Activated B cell treated with CpG ODN at 0.5 μM for 24 hours (primary cell): ENCODE measurements at regions not wholly inside any gene's neighbourhood (a gene's known extent, or its start where the extent isn't known, plus 50 kb on each side); places are given as distances from the start of the nearest gene placed in this dataset.

ENCODE experiments used
- ATAC-seq: fragments of 200-7000 bp; cut with Tn5 transposase; one replicate; pipeline ENCODE4 v1.10.0; 2021; ENCODE audit warnings: low read depth, mild to moderate bottlenecking, moderate library complexity
- CTCF ChIA-PET: fragments of 350-600 bp; sonication (Branson Sonifier 250); formaldehyde crosslinking; loops from one replicate; lab custom pipeline; 2021; ENCODE audit warnings: antibody characterized with exemption; lab: Charles Lee
- POLR2A ChIA-PET: fragments of 350-600 bp; sonication (Branson Sonifier 250); formaldehyde crosslinking; loops from one replicate; lab custom pipeline; 2021; ENCODE audit warnings: antibody characterized with exemption; lab: Charles Lee
- DNase-seq: peaks from one replicate; pipeline ENCODE4 v3.0.0; 2022
- H3K27ac Mint-ChIP-seq: one replicate; pipeline ENCODE4 v1.8.0; 2020; ENCODE audit warnings: mixed read lengths
- H3K27me3 Mint-ChIP-seq: one replicate; pipeline ENCODE4 v1.8.0; 2021; ENCODE audit warnings: mixed read lengths
- H3K36me3 Mint-ChIP-seq: one replicate; pipeline ENCODE4 v1.8.0; 2021; ENCODE audit warnings: low read depth, mixed read lengths
- H3K4me1 Mint-ChIP-seq: one replicate; pipeline ENCODE4 v1.8.0; 2021; ENCODE audit warnings: mixed read lengths
- H3K4me3 Mint-ChIP-seq: one replicate; pipeline ENCODE4 v1.8.0; 2020; ENCODE audit warnings: mild to moderate bottlenecking, mixed read lengths
- H3K9me3 Mint-ChIP-seq: one replicate; pipeline ENCODE4 v1.8.0; 2020; ENCODE audit warnings: mixed read lengths
- intact Hi-C: fragments of 100-400 bp; cut with micrococcal nuclease; formaldehyde crosslinking; loops from one replicate; pipeline ENCODE4 v1.15.1; 2024
- TF ChIP-seq, protein P1 (sequence below): fragments of 200-600 bp; IDR thresholded peaks from one replicate; pipeline ENCODE4 v1.8.0; 2022; ENCODE audit warnings: antibody characterized with exemption, mild to moderate bottlenecking

DNA sequence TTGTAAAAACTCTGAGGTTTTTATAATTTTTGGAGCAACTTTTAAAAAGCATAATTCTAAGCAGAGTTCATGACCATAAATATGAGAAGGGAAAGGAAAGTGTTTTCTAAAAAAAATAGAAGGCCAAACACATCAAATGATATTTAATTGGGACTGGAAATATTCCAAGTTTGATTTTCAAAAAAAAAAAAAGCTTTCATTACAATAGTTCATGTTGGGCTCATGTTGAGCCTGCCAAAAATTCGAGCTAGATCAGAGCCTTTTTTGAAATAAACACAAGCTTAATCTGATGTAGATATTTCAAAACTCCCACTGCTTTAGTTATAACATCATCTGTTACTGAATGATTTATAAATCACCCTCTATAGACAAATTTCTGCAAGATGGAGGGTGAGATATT, 163.4 kb upstream of the DEFB112 start:
- POLR2A ChIA-PET: no interaction called here
- DNase-seq (no peak), ATAC-seq (no peak)
- Mint-ChIP-seq H3K36me3 (no peaks in the 10 kb centered on the region), H3K27ac (no peak overlapping the region), H3K9me3 (peaks cover 7% of the 10 kb centered on the region), H3K27me3 (no peaks in the 10 kb centered on the region), H3K4me1 (no peaks in the 10 kb centered on the region), H3K4me3 (no peak overlapping the region)
- CTCF ChIA-PET: no interaction called here
- TF ChIP-seq, protein P1, sequence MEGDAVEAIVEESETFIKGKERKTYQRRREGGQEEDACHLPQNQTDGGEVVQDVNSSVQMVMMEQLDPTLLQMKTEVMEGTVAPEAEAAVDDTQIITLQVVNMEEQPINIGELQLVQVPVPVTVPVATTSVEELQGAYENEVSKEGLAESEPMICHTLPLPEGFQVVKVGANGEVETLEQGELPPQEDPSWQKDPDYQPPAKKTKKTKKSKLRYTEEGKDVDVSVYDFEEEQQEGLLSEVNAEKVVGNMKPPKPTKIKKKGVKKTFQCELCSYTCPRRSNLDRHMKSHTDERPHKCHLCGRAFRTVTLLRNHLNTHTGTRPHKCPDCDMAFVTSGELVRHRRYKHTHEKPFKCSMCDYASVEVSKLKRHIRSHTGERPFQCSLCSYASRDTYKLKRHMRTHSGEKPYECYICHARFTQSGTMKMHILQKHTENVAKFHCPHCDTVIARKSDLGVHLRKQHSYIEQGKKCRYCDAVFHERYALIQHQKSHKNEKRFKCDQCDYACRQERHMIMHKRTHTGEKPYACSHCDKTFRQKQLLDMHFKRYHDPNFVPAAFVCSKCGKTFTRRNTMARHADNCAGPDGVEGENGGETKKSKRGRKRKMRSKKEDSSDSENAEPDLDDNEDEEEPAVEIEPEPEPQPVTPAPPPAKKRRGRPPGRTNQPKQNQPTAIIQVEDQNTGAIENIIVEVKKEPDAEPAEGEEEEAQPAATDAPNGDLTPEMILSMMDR: no peak
- intact Hi-C loops: no loop called here

DNA sequence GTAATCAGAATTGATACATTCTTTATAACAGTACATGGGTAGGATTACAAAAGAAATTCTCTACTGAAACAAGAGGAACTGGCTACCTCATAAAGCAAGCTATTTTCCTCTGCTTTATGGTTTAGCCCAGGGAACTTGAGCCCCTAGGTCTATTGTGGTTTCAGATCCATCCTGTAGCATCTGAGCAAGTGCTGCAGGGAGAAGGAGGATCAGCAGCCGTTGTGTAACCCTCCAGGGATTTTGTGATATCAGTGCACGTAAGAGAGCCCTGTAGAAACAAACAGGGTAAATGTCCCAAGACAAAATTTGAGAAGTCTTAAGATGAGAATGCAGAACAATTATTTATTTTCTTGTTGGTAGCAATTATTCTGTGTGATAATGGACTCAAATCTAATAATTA, 165.2 kb upstream of the DEFB112 start:
- no peak overlapping the region for H3K27ac Mint-ChIP-seq
- H3K4me1 Mint-ChIP-seq: no peaks in the 10 kb centered on the region
- POLR2A ChIA-PET: no interaction called here
- no peak overlapping the region for H3K4me3 Mint-ChIP-seq
- CTCF ChIA-PET: no interaction called here
- peaks cover 3% of the 10 kb centered on the region for H3K9me3 Mint-ChIP-seq
- no peaks in the 10 kb centered on the region for H3K27me3 Mint-ChIP-seq
- TF ChIP-seq, protein P1: no peak
- intact Hi-C loops: no loop called here
- no peaks in the 10 kb centered on the region for H3K36me3 Mint-ChIP-seq
- DNase-seq (no peak), ATAC-seq (no peak)

DNA sequence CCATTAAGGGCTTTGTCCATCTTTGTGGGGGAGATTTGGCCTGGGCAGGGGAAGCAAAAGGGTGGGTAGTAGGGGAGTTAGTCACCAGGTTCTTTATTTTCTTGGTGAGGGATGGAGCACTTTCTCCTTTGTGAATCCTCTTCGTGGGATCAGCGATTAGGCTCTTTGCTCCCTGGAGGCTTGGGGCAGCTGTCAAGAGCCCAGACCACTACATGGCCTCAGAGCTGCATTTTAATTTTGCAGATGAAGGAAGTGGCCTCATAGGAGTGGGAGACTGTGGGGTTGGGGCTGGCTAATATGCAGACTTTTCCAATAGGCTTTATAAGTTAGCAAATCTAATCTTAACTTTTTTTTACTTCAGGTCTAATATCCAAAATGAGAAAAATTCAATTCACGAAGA, 168.1 kb upstream of the DEFB112 start:
- CTCF ChIA-PET: no interaction called here
- Mint-ChIP-seq H3K9me3 (peaks cover 3% of the 10 kb centered on the region), H3K27ac (no peak overlapping the region)

DNA sequence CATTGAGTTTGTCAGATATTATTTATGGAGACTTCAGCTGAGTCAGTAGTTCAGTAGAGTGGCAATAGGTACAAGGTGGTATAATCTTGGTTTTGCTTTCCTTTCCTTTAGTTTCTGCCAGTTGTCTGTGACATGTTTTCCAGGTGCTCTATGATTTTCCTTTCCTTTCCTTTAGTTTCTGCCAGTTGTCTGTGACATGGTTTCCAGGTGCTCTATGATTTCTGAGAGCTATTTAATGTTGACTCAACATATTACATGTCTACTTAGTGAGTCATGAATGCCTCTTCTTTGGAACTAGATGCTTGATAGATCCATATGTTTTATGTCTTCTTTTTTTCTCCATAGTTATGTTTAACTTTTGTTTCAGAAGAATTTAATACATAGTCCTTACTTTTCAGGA, 186.4 kb upstream of the DEFB112 start:
- POLR2A ChIA-PET: no interaction called here
- DNase-seq (no peak), ATAC-seq (no peak)
- Mint-ChIP-seq H3K4me1 (no peaks in the 10 kb centered on the region), H3K27me3 (no peaks in the 10 kb centered on the region), H3K9me3 (peaks cover 6% of the 10 kb centered on the region), H3K4me3 (no peak overlapping the region), H3K36me3 (no peaks in the 10 kb centered on the region), H3K27ac (no peak overlapping the region)
- CTCF ChIA-PET: no interaction called here
- TF ChIP-seq, protein P1: no peak
- intact Hi-C loops: no loop called here

More for the DNA sequence above, 168.1 kb upstream of the DEFB112 start:
- Mint-ChIP-seq H3K36me3 (no peaks in the 10 kb centered on the region), H3K4me1 (no peaks in the 10 kb centered on the region), H3K4me3 (no peak overlapping the region), H3K27me3 (no peaks in the 10 kb centered on the region)
- ATAC-seq (no peak), DNase-seq (no peak)
- TF ChIP-seq, protein P1: no peak
- POLR2A ChIA-PET: no interaction called here
- intact Hi-C loops: no loop called here

DNA sequence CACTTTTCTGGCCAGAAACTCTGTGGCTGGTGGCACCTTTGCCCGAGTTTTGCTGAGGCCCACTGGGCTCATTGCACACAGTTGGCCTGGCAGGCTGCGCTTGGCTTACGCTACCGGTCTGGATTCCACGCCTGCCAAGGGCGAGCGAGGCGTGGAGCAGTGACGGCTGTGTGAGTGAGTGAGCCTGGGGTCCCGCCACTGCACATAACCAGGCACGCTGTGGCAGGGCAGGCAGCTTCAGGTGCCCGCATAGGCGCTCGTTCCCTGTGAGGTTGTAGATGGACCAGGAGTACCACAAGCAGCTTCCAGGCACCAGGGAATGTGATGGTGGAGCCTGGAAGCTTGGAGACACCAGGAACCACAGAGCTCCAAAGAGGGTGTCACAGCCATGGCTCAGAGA, 190.1 kb upstream of the DEFB112 start:
- Mint-ChIP-seq H3K4me1 (no peaks in the 10 kb centered on the region), H3K9me3 (peaks cover 5% of the 10 kb centered on the region), H3K27me3 (no peaks in the 10 kb centered on the region), H3K4me3 (no peak overlapping the region), H3K27ac (no peak overlapping the region), H3K36me3 (no peaks in the 10 kb centered on the region)
- DNase-seq: no peak
- CTCF ChIA-PET: no interaction called here
- POLR2A ChIA-PET: no interaction called here
- TF ChIP-seq, protein P1: no peak
- ATAC-seq: no peak
- intact Hi-C loops: no loop called here
